Gastroesophageal sphincter (tissue), 3 donors: ENCODE measurements at regions not wholly inside any gene's neighbourhood (a gene's known extent, or its start where the extent isn't known, plus 50 kb on each side); places are given as distances from the start of the nearest gene placed in this dataset.

Source experiments
- CTCF ChIP-seq, 4 experiments: fragments of 200-600 bp in 2 of 4; fragments of 450-650 bp in 2 of 4; sonication (generic) in 1 of 4; IDR thresholded peaks; one replicate each; pipeline ENCODE4 v1.5.1; 2017 to 2019; ENCODE audit warnings: antibody characterized with exemption in 4 of 4, mild to moderate bottlenecking in 2 of 4, moderate library complexity in 2 of 4
- EP300 ChIP-seq: sonication (generic); formaldehyde crosslinking; IDR thresholded peaks from one replicate; pipeline ENCODE4 v1.6.1; 2017; ENCODE audit warnings: antibody characterized with exemption, mild to moderate bottlenecking
- POLR2A ChIP-seq, 2 donors: fragments of 450-650 bp; IDR thresholded peaks; one replicate each; pipeline ENCODE4 v1.6.1; 2017; ENCODE audit warnings: antibody characterized with exemption in 2 of 2, mild to moderate bottlenecking in 2 of 2, moderate library complexity in 1 of 2
- POLR2AphosphoS5 ChIP-seq: sonication (generic); formaldehyde crosslinking; IDR thresholded peaks from one replicate; pipeline ENCODE4 v1.6.1; 2017; ENCODE audit warnings: antibody characterized with exemption

- TF ChIP-seq CTCF (IDR thresholded peaks at IDR 0.05) (no peak), POLR2A (IDR thresholded peaks at IDR 0.05) (no peak), POLR2AphosphoS5 (no peak), EP300 (no peak)
These were observed 160.2 kb upstream of the DPP6 start for GRCh38 chr7:153891990-153892389.
